IMR-90 (cell line): ENCODE measurements at regions not wholly inside any gene's neighbourhood (a gene's known extent, or its start where the extent isn't known, plus 50 kb on each side); places are given as distances from the start of the nearest gene placed in this dataset.

Source experiments
- ATAC-seq: fragments of 200-7000 bp; cut with Tn5 transposase; 2 replicates; pipeline ENCODE4 v1.9.1; 2020; ENCODE audit warnings: low read depth, mild to moderate bottlenecking, moderate library complexity
- BruUV-seq: library from RNA; stranded (reverse); fragments of 400-500 nt; replicated peaks from 2 replicates; lab custom pipeline; 2021; lab: Mats Ljungman, UMichigan
- CTCF ChIA-PET: fragments of 300-600 bp; formaldehyde crosslinking; extraction: SDS; loops from one replicate; lab custom pipeline; 2021; ENCODE audit warnings: antibody characterized with exemption; lab: Yijun Ruan, JAX
- POLR2A ChIA-PET: fragments of 300-600 bp; sonication (Branson Sonifier 250); formaldehyde crosslinking; loops from one replicate; lab custom pipeline; 2022; ENCODE audit warnings: antibody characterized with exemption; ENCODE audit not compliant: unreplicated experiment; lab: Charles Lee
- DNase-seq: peaks from one replicate; pipeline ENCODE4 v3.0.0; 2013
- H2AFZ ChIP-seq: replicated peaks from 2 replicates; pipeline ENCODE3; 2013; ENCODE audit warnings: low read length, mild to moderate bottlenecking; ENCODE audit not compliant: poor library complexity
- H2AK5ac ChIP-seq: 2 replicates; pipeline ENCODE4 v1.6.1; 2013; ENCODE audit warnings: low read depth, low read length, inconsistent platforms
- H2AK9ac ChIP-seq: replicated peaks from 2 replicates; pipeline ENCODE3; 2013; ENCODE audit warnings: mild to moderate bottlenecking, low read depth, low read length, moderate library complexity; ENCODE audit not compliant: poor library complexity
- H2BK120ac ChIP-seq: 2 replicates; pipeline ENCODE4 v1.6.1; 2013; ENCODE audit warnings: low read depth, low read length, inconsistent platforms
- H2BK15ac ChIP-seq: 3 replicates; pipeline ENCODE4 v1.6.1; 2013; ENCODE audit warnings: low read depth, low read length, inconsistent platforms
- H2BK20ac ChIP-seq: 2 replicates; pipeline ENCODE4 v1.6.1; 2013; ENCODE audit warnings: low read depth, mild to moderate bottlenecking, inconsistent platforms, low read length, moderate library complexity
- H2BK5ac ChIP-seq: 2 replicates; pipeline ENCODE4 v1.6.1; 2013; ENCODE audit warnings: mild to moderate bottlenecking, low read depth, low read length, inconsistent platforms; ENCODE audit not compliant: poor library complexity, severe bottlenecking
- H3K14ac ChIP-seq: replicated peaks from 2 replicates; pipeline ENCODE4 v1.6.1; 2013; ENCODE audit warnings: low read depth, low read length, inconsistent platforms
- H3K18ac ChIP-seq: 2 replicates; pipeline ENCODE4 v1.6.1; 2013; ENCODE audit warnings: low read depth, low read length, control low read depth
- H3K23ac ChIP-seq: 2 replicates; pipeline ENCODE4 v1.6.1; 2013; ENCODE audit warnings: low read depth, low read length, inconsistent platforms
- H3K27ac ChIP-seq: 2 replicates; pipeline ENCODE4 v1.5.1; 2013; ENCODE audit warnings: mild to moderate bottlenecking, control low read depth, low read length; ENCODE audit not compliant: insufficient read depth
- H3K27me3 ChIP-seq: 2 replicates; pipeline ENCODE4 v1.6.1; 2013; ENCODE audit warnings: low read length; ENCODE audit not compliant: control insufficient read depth, insufficient read depth
- H3K36me3 ChIP-seq: 2 replicates; pipeline ENCODE4 v1.6.1; 2013; ENCODE audit warnings: low read length, mixed read lengths; ENCODE audit not compliant: control insufficient read depth, insufficient read depth
- H3K4ac ChIP-seq: 2 replicates; pipeline ENCODE4 v1.6.1; 2013; ENCODE audit warnings: low read depth, low read length, inconsistent platforms
- H3K4me1 ChIP-seq: 2 replicates; pipeline ENCODE4 v1.6.1; 2013; ENCODE audit warnings: low read length, mixed read lengths; ENCODE audit not compliant: control insufficient read depth, insufficient read depth
- H3K4me2 ChIP-seq: 2 replicates; pipeline ENCODE4 v1.6.1; 2013; ENCODE audit warnings: low read depth, mild to moderate bottlenecking, control low read depth, low read length, moderate library complexity
- H3K4me3 ChIP-seq: 2 replicates; pipeline ENCODE4 v1.5.1; 2013; ENCODE audit warnings: low read depth, mild to moderate bottlenecking, control low read depth, low read length, moderate library complexity; ENCODE audit not compliant: insufficient read depth
- H3K56ac ChIP-seq: 2 replicates; pipeline ENCODE4 v1.6.1; 2013; ENCODE audit warnings: low read length, inconsistent platforms; ENCODE audit not compliant: insufficient read depth; ENCODE audit errors: extremely low read depth
- H3K79me1 ChIP-seq, 2 experiments: 2 replicates each; pipeline ENCODE4 v1.6.1; 2013; ENCODE audit warnings: low read length in 2 of 2, inconsistent platforms in 1 of 2, low read depth in 1 of 2
- H3K9ac ChIP-seq: 2 replicates; pipeline ENCODE4 v1.6.1; 2013; ENCODE audit warnings: low read depth, low read length, control low read depth
- H3K9me1 ChIP-seq: 2 replicates; pipeline ENCODE4 v1.6.1; 2013; ENCODE audit warnings: low read length, inconsistent platforms; ENCODE audit not compliant: insufficient read depth
- H3K9me3 ChIP-seq: 2 replicates; pipeline ENCODE4 v1.6.1; 2013; ENCODE audit warnings: low read length; ENCODE audit not compliant: control insufficient read depth, insufficient read depth
- H4K20me1 ChIP-seq: 2 replicates; pipeline ENCODE4 v1.6.1; 2013; ENCODE audit warnings: low read length, inconsistent platforms; ENCODE audit not compliant: insufficient read depth
- H4K5ac ChIP-seq: 2 replicates; pipeline ENCODE4 v1.6.1; 2013; ENCODE audit warnings: mild to moderate bottlenecking, low read depth, low read length, control low read depth
- H4K8ac ChIP-seq, 2 experiments: 2 replicates each; pipeline ENCODE4 v1.6.1; 2013; ENCODE audit warnings: low read depth in 2 of 2, low read length in 2 of 2, control low read depth in 1 of 2, inconsistent platforms in 1 of 2
- H4K91ac ChIP-seq: 2 replicates; pipeline ENCODE4 v1.6.1; 2013; ENCODE audit warnings: low read depth, low read length, inconsistent platforms; ENCODE audit not compliant: insufficient read depth
- BHLHE40 ChIP-seq: fragments of 150-350 bp; IDR thresholded peaks from 2 replicates; pipeline ENCODE4 v1.6.1; 2016; ENCODE audit warnings: mild to moderate bottlenecking, low read depth, low read length
- CEBPB ChIP-seq: IDR thresholded peaks from 2 replicates; pipeline ENCODE4 v1.6.1; 2012; ENCODE audit warnings: low read depth, low read length, improper control_type of control experiment
- CHD1 ChIP-seq: IDR thresholded peaks from 2 replicates; pipeline ENCODE4 v1.6.1; 2012; ENCODE audit warnings: low read depth, low read length, improper control_type of control experiment
- CTCF ChIP-seq: conservative IDR thresholded peaks from 2 replicates; pipeline ENCODE4 v1.5.1; 2012; ENCODE audit warnings: mild to moderate bottlenecking, low read depth, low read length, improper control_type of control experiment
- ELK1 ChIP-seq: fragments of 150-350 bp; IDR thresholded peaks from 2 replicates; pipeline ENCODE4 v1.6.1; 2016; ENCODE audit warnings: low read depth, mild to moderate bottlenecking, low read length, moderate library complexity, borderline replicate concordance
- FOS ChIP-seq: fragments of 150-350 bp; IDR thresholded peaks from 2 replicates; pipeline ENCODE4 v1.6.1; 2016; ENCODE audit warnings: low read depth, low read length
- MAFK ChIP-seq: IDR thresholded peaks from 2 replicates; pipeline ENCODE4 v1.6.1; 2012; ENCODE audit warnings: low read depth, low read length, improper control_type of control experiment
- MAZ ChIP-seq: IDR thresholded peaks from 2 replicates; pipeline ENCODE4 v1.6.1; 2012; ENCODE audit warnings: low read depth, mild to moderate bottlenecking, low read length, improper control_type of control experiment, moderate library complexity, borderline replicate concordance
- MXI1 ChIP-seq: IDR thresholded peaks from 2 replicates; pipeline ENCODE4 v1.6.1; 2012; ENCODE audit warnings: low read depth, mild to moderate bottlenecking, low read length, moderate library complexity, borderline replicate concordance
- NFE2L2 ChIP-seq: fragments of 150-350 bp; IDR thresholded peaks from 2 replicates; pipeline ENCODE4 v1.6.1; 2016; ENCODE audit warnings: low read depth, mild to moderate bottlenecking, low read length
- POLR2A ChIP-seq: IDR thresholded peaks from 2 replicates; pipeline ENCODE4 v1.6.1; 2012; ENCODE audit warnings: mild to moderate bottlenecking, low read depth, low read length
- RAD21 ChIP-seq: IDR thresholded peaks from 2 replicates; pipeline ENCODE4 v1.6.1; 2012; ENCODE audit warnings: low read length, improper control_type of control experiment
- RCOR1 ChIP-seq: IDR thresholded peaks from 2 replicates; pipeline ENCODE4 v1.6.1; 2012; ENCODE audit warnings: mild to moderate bottlenecking, low read length, improper control_type of control experiment; ENCODE audit not compliant: insufficient replicate concordance
- RFX5 ChIP-seq: IDR thresholded peaks from 2 replicates; pipeline ENCODE4 v1.8.0; 2012; ENCODE audit warnings: low read depth, mild to moderate bottlenecking, low read length, moderate library complexity
- SMC3 ChIP-seq: fragments of 150-350 bp; IDR thresholded peaks from 2 replicates; pipeline ENCODE4 v1.6.1; 2016; ENCODE audit warnings: low read depth, mild to moderate bottlenecking, antibody characterized with exemption, low read length, moderate library complexity
- USF2 ChIP-seq: fragments of 150-350 bp; IDR thresholded peaks from 2 replicates; pipeline ENCODE4 v1.6.1; 2017; ENCODE audit warnings: mild to moderate bottlenecking, antibody characterized with exemption, low read length, low read depth
- WGBS, 2 experiments: methylation state at CpG; one replicate each; pipeline versions ENCODE4 v1.1.5 to v1.1.7; 2013; ENCODE audit warnings: missing lambda C conversion rate in 2 of 2; ENCODE audit not compliant: insufficient read length in 1 of 2; ENCODE audit errors: extremely low coverage in 2 of 2; 5-methylcytosine and 5-hydroxymethylcytosine counted together
- dilution Hi-C: fragments of 300-500 bp; cut with HindIII; formaldehyde crosslinking; loops from one replicate; pipeline ENCODE4 v1.14.3; 2018; ENCODE audit warnings: low sequenced_read_pairs; ENCODE audit not compliant: unreplicated experiment
- in situ Hi-C: fragments of 300-500 bp; cut with MboI; formaldehyde crosslinking; loops from 3 replicates; pipeline ENCODE4 v1.14.3; 2019; ENCODE audit warnings: low sequenced_read_pairs, inconsistent platforms, mixed read lengths
- intact Hi-C: fragments of 100-400 bp; cut with micrococcal nuclease; formaldehyde crosslinking; loops from 2 replicates; pipeline ENCODE4 v1.10.0; 2022

GRCh38 chr18:64852281-64852680, 703.4 kb upstream of the LINC00305 start:
- intact Hi-C loops: no loop called here
- WGBS, 2 experiments: 60% methylated on average over 1 of the region's 5 CpGs; no CpG with 5 or more reads in 1 of the 2 experiments

More at GRCh38 chr18:64852281-64852680, 703.4 kb upstream of the LINC00305 start:
- no peak overlapping the region for H3K56ac ChIP-seq
- no peaks in the 10 kb centered on the region for H3K36me3 ChIP-seq
- no peak overlapping the region for H3K14ac ChIP-seq
- H3K9ac ChIP-seq: no peak overlapping the region
- H3K9me3 ChIP-seq: no peaks in the 10 kb centered on the region
- H2AK5ac ChIP-seq: no peak overlapping the region
- H4K8ac ChIP-seq: no peak overlapping the region
- no peaks in the 10 kb centered on the region for H4K20me1 ChIP-seq
- no peak overlapping the region for H3K4me3 ChIP-seq
- dilution Hi-C loops (no loop called here), in situ Hi-C loops (no loop called here)
- H3K27me3 ChIP-seq: no peaks in the 10 kb centered on the region
- no peak overlapping the region for H3K4ac ChIP-seq
- no peak for TF ChIP-seq CTCF
- no peak for TF ChIP-seq USF2
- no peak for TF ChIP-seq CHD1
- no peak for TF ChIP-seq CEBPB
- TF ChIP-seq BHLHE40: no peak
- TF ChIP-seq FOS: no peak
- no peak for TF ChIP-seq MXI1
- no peak for TF ChIP-seq MAFK
- no peak for TF ChIP-seq MAZ
- no peak for TF ChIP-seq RCOR1
- TF ChIP-seq RAD21: no peak
- TF ChIP-seq POLR2A: no peak
- no peak for TF ChIP-seq RFX5
- TF ChIP-seq NFE2L2: no peak
- TF ChIP-seq ELK1: no peak
- TF ChIP-seq SMC3: no peak
- H3K27ac ChIP-seq: no peak overlapping the region
- no peak overlapping the region for H2BK20ac ChIP-seq
- DNase-seq (no peak), ATAC-seq (no peak)
- H2BK15ac ChIP-seq: no peak overlapping the region
- H3K79me1 ChIP-seq: no peaks in the 10 kb centered on the region
- no peak overlapping the region for H2AK9ac ChIP-seq
- H3K4me2 ChIP-seq: no peak overlapping the region
- no TSS peak for BruUV-seq
- ChIA-PET POLR2A (no interaction called here), CTCF (no interaction called here)
- no peak overlapping the region for H2BK120ac ChIP-seq
- H4K91ac ChIP-seq: no peak overlapping the region
- H2AFZ ChIP-seq: no peak overlapping the region
- no peak overlapping the region for H3K18ac ChIP-seq
- H3K9me1 ChIP-seq: no peaks in the 10 kb centered on the region
- H3K4me1 ChIP-seq: no peaks in the 10 kb centered on the region
- H2BK5ac ChIP-seq: no peak overlapping the region
- H4K5ac ChIP-seq: no peak overlapping the region
- H3K23ac ChIP-seq: no peak overlapping the region
